Mucosa of stomach (tissue), 1 donor: ENCODE measurements at regions not wholly inside any gene's neighbourhood (a gene's known extent, or its start where the extent isn't known, plus 50 kb on each side); places are given as distances from the start of the nearest gene placed in this dataset.

ENCODE experiments used
- H3K27me3 ChIP-seq: one replicate; pipeline ENCODE4 v1.7.0; 2013; ENCODE audit warnings: mild to moderate bottlenecking, low read length; ENCODE audit not compliant: control insufficient read depth, insufficient read depth
- H3K36me3 ChIP-seq: one replicate; pipeline ENCODE4 v1.7.0; 2013; ENCODE audit warnings: low read length; ENCODE audit not compliant: control insufficient read depth, insufficient read depth
- H3K4me1 ChIP-seq: one replicate; pipeline ENCODE4 v1.7.0; 2013; ENCODE audit warnings: mild to moderate bottlenecking, low read length; ENCODE audit not compliant: control insufficient read depth, insufficient read depth
- H3K4me3 ChIP-seq: one replicate; pipeline ENCODE4 v1.7.0; 2013; ENCODE audit warnings: low read length
- H3K9ac ChIP-seq: one replicate; pipeline ENCODE4 v1.7.0; 2013; ENCODE audit warnings: mild to moderate bottlenecking, low read length, moderate library complexity
- H3K9me3 ChIP-seq: one replicate; pipeline ENCODE4 v1.7.0; 2013; ENCODE audit warnings: mild to moderate bottlenecking, low read length, moderate library complexity; ENCODE audit not compliant: control insufficient read depth
- donor health status: Pancreatic carcinoma.

DNA sequence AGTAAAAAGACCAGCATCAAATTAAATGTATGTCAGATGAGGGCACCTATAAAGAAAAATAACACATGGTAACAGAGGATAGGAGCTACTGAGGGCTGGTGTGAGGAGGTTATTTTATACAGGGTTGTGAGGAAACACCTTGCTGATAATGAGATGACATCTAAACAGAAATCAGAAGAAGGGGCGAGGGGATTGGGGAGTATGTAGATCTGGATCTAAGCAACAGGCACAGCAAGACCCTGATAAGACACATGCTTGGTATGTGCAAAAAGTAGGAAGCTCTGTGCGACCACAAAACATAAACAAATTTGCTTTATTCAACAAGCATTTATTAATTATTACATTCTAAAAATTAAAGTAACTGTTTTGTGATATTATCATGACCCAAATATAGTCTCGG is 295.4 kb downstream of the ZEB2 start:
- no peak overlapping the region for H3K9ac ChIP-seq
- no peaks in the 10 kb centered on the region for H3K36me3 ChIP-seq
- no peaks in the 10 kb centered on the region for H3K27me3 ChIP-seq
- no peaks in the 10 kb centered on the region for H3K9me3 ChIP-seq
- H3K4me3 ChIP-seq, result no peak overlapping the region
- no peaks in the 10 kb centered on the region for H3K4me1 ChIP-seq

DNA sequence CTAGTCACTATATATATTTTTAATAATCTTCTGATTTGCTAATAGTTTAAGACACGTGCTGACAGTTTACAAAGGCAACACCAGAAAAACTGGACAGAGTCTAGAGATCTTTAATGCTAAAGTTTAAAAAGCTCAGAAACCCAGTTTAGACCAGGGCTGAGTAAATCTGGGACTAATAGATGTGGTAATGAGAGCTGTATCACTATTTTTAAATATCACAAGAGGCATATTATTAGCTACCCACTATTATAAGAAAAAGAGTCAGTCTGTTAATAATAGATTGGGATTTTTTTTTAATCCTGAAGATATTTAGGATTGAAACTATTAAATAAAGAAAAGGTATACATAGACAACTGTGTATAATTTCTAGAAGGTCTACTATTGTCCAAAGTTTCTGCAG is 299.9 kb downstream of the ZEB2 start:
- Histone ChIP-seq H3K9ac (no peak overlapping the region), H3K4me3 (no peak overlapping the region), H3K9me3 (no peaks in the 10 kb centered on the region), H3K36me3 (no peaks in the 10 kb centered on the region), H3K4me1 (peaks cover 3% of the 10 kb centered on the region), H3K27me3 (no peaks in the 10 kb centered on the region)

DNA sequence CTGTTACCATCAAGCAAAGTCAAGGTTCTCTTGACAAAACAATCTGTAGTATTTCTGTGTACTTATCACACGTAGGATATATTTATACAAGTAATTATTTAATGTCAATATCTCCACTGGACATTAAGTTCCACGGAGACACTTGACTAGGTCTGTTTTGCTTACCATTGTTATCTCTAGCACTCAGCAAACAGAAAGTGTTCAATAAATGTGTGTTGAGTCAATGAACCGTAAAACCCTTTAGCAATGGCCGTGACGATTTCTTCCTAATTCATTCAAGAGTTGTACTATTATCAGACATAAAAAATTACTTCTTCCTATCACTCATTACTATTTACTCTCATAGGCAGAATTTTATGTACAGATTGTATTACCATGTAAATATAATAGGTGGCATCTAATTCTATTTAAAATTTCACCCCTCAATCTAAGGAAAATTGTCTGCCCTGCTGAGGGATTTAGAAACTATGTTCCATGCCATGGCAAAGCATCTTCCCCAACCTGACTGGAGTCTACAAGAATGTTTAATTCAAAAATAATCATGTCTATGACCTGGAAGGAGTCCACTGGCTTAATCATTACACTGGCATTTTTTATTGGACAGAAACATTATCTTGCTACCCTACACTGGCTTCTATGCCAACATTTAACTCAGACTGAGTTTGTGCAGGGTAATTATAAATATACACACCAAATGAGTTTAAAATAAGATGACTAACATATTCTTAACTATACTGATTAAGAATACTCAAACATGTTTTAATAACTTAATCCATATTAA is 301.9 kb downstream of the ZEB2 start:
- H3K36me3 ChIP-seq, result no peaks in the 10 kb centered on the region
- peaks cover 3% of the 10 kb centered on the region for H3K4me1 ChIP-seq
- H3K9me3 ChIP-seq, result no peaks in the 10 kb centered on the region
- no peaks in the 10 kb centered on the region for H3K27me3 ChIP-seq
- H3K9ac ChIP-seq, result no peak overlapping the region
- no peak overlapping the region for H3K4me3 ChIP-seq

DNA sequence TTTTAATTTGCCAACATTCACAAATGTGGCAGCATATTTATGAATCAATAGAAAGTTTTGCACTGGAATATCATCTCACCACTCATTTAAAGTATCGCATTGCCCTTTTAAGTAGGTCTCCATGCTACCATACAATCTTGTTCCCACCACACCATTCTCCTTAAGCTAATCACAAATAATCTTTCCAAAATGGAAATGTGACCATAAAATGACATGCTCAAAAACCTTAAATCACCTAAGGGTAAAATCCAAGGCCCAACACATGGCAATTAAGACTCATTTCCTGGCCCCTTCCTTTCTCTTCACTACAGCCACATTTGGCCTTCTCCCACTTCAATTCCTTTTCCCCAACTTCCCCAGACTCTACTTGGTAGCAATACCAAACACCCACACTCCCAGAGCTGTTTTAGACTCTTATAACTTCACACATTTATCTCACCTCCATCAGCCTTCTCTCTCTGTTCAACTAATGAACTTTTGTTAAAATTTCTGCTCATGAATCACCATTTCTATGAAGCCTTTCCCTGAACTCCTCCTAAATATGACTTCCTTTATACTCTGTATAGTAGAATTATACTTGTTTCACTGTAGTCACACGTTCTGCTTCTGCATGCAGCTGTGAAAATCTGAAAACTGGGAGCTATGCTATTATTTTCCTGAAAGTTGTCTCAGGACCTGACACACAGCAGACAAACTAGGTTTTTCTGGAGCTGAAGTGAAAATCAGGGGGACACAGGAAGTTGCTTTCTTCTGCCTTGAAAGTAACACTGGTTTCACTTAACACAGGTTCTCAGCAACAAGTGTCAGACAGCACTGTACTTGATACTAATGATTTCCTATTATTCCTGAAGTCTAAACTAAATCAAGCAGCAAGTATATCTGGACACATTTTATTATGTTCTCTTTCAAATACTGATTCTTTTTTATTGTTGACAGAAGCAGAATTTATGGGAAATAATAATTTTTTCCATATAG is 303.9 kb downstream of the ZEB2 start:
- no peaks in the 10 kb centered on the region for H3K27me3 ChIP-seq
- no peak overlapping the region for H3K9ac ChIP-seq
- H3K36me3 ChIP-seq, result no peaks in the 10 kb centered on the region
- H3K9me3 ChIP-seq, result no peaks in the 10 kb centered on the region
- H3K4me1 ChIP-seq, result peaks cover 3% of the 10 kb centered on the region
- no peak overlapping the region for H3K4me3 ChIP-seq

DNA sequence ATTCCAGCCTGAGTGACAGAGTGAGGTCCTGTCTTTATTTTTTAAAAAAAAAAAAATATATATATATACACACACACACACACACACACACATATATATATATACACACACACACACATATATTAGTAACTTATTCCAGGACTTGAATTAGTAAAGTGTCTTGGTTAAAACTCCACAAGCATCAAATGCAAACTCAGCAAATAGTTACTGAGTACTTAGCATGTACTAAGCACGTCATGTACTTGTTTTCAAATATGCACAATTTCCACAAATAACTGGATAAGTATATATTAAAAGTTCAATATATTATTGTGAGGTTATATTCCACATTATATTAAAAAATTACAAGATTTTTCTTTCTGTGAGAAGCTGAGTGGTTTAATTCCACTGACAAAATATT is 304.7 kb downstream of the ZEB2 start:
- no peak overlapping the region for H3K4me3 ChIP-seq
- H3K27me3 ChIP-seq, result no peaks in the 10 kb centered on the region
- H3K9ac ChIP-seq, result no peak overlapping the region
- no peaks in the 10 kb centered on the region for H3K9me3 ChIP-seq
- H3K36me3 ChIP-seq, result no peaks in the 10 kb centered on the region
- H3K4me1 ChIP-seq, result peaks cover 3% of the 10 kb centered on the region

DNA sequence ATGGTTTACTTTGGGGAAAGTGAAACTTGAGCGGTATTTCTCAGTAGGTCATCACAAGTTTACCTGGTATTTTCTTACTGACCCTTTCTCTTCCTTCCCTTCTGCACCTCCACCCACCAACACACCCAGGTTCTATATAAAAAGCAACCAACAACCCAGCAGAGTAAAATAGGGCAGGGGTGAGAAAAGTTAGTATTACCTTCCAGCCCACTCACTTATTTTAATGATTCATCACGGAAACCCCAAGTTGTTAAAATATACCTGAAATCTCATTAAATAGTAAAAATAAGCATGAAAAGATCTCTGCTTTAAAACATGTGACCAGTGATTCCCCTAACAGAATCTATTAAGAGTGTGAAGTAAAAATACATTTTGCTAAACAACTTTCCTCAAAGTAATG is 306.1 kb downstream of the ZEB2 start:
- H3K4me1 ChIP-seq, result peaks cover 3% of the 10 kb centered on the region
- no peaks in the 10 kb centered on the region for H3K27me3 ChIP-seq
- no peak overlapping the region for H3K9ac ChIP-seq
- no peak overlapping the region for H3K4me3 ChIP-seq
- no peaks in the 10 kb centered on the region for H3K9me3 ChIP-seq
- no peaks in the 10 kb centered on the region for H3K36me3 ChIP-seq

DNA sequence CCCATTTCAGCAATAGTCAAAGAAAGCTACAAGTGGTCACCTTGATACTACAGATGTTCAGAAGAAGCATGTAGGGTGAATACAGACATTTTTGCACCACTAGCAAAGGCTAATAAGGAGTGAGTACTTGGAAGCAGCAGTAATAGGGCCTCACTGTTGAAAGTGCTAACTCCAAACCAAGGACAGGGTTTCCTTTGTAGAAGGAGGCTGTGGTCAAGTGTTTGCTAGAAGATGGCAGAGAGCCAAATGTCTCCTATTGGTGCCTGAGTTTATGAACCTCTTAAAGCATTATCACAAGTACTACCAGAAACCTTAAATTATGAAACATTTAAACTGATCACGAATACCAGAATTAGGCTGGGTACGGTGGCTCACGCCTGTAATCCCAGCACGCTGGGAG is 308.1 kb downstream of the ZEB2 start:
- H3K4me3 ChIP-seq, result no peak overlapping the region
- H3K36me3 ChIP-seq, result no peaks in the 10 kb centered on the region
- H3K9ac ChIP-seq, result no peak overlapping the region
- H3K9me3 ChIP-seq, result no peaks in the 10 kb centered on the region
- no peaks in the 10 kb centered on the region for H3K27me3 ChIP-seq
- peaks cover 3% of the 10 kb centered on the region for H3K4me1 ChIP-seq

DNA sequence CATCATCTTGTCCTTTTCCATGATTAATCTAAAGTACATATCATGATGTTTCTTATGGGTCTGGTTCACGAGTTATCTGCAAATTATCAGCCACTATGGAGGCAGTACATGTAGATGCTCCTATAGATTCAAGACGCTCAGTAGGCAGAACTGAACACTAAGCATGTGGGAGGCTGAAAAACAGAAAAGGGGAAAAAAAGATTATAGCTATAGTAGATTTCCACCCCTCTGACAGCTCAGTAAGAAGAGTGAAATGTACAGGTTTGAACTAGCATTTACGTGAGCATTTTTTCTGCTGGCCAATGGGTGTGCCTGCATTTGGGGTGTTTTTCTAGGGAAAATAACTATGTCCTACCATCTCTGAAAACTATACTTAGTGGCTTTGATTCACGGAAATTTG is 308.9 kb downstream of the ZEB2 start:
- H3K9me3 ChIP-seq, result no peaks in the 10 kb centered on the region
- peaks cover under 1% of the 10 kb centered on the region for H3K4me1 ChIP-seq
- no peak overlapping the region for H3K9ac ChIP-seq
- H3K27me3 ChIP-seq, result no peaks in the 10 kb centered on the region
- H3K4me3 ChIP-seq, result no peak overlapping the region
- H3K36me3 ChIP-seq, result no peaks in the 10 kb centered on the region

DNA sequence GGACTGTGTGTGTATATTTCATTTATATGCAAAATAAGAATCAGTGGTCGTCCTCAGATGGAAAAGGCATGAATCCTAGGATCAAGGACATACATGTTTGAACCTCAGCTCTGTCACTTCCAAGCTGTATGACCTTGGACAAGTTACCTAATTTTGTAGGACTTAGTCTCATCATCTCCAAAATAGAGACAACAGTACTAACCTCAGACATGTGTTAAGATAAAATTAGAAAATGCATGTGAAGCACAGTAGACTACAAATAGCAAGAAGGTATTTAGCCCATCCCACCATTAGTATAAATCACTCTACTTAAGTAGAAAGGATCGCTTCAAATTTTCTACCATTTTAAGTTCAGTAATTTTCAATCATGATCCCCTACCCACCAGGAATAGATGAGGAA is 309.8 kb downstream of the ZEB2 start:
- no peaks in the 10 kb centered on the region for H3K4me1 ChIP-seq
- no peak overlapping the region for H3K4me3 ChIP-seq
- no peaks in the 10 kb centered on the region for H3K36me3 ChIP-seq
- no peak overlapping the region for H3K9ac ChIP-seq
- no peaks in the 10 kb centered on the region for H3K9me3 ChIP-seq
- H3K27me3 ChIP-seq, result no peaks in the 10 kb centered on the region

DNA sequence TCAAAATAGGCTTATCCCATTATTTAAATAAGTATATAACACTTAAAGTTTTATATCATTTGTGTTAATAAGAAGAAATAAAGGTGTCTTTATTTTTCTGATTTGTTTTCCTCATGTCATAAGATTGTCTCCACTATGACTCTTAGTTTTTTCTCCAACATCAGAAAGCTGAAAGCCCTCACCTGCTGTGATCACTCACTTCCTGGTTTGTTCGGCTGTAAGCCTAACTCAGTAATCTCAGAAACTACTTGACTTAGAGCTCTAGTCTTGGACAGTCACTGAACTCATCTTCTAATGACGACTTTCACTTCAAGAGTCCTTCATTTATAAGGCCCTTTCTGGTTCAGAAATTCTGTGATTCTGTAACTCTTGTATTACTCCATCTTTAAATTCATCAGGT is 311.0 kb downstream of the ZEB2 start:
- H3K9me3 ChIP-seq, result no peaks in the 10 kb centered on the region
- no peak overlapping the region for H3K4me3 ChIP-seq
- no peaks in the 10 kb centered on the region for H3K27me3 ChIP-seq
- H3K4me1 ChIP-seq, result no peaks in the 10 kb centered on the region
- no peak overlapping the region for H3K9ac ChIP-seq
- H3K36me3 ChIP-seq, result no peaks in the 10 kb centered on the region

DNA sequence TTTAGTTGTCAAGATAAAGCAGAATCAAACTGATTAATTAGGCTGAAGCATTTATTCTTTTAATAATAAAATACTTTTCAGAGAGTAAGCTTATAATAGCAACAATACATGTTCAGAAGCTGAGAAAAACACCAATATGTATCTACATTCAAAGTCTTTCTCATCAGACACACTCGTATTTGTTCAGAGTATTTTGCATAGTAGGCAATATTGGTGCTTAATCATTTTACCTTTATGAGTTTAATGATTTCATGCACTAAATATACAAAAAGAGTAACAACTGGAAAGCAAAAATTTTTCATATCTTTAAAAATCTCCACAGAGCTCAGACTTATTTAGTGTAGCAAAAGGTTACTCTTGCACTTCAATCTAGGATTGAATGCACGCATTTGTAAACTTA is 313.9 kb downstream of the ZEB2 start:
- Histone ChIP-seq H3K27me3 (no peaks in the 10 kb centered on the region), H3K4me3 (no peak overlapping the region), H3K36me3 (no peaks in the 10 kb centered on the region), H3K4me1 (no peaks in the 10 kb centered on the region), H3K9ac (no peak overlapping the region), H3K9me3 (no peaks in the 10 kb centered on the region)

DNA sequence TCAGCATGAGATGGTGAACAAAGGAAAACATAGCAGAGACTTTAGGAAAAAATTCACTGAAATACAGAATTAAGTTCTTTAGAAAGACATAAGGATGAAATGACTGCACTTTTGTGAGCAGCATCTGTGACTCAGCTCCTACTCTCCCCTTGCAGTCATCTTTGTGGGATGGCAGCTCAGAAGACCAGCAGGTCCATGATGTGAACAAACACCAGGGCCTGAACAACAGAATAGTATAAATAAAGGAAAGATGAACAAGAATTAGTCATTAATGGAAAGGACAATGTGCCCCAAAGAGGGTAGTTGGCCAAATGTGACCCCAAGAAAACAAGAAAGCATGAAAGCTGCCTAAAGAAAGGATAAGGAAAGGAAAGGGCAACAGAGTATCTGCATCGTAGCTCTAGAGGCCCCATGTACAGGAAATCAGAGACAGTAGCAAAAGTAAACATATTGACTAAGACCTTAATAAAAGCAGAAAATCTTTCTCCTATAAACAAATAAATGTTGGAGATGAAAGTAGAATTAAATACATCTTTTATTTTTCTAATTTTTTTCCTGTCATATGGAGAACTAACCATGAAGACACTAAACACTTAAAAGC is 318.0 kb downstream of the ZEB2 start:
- H3K4me1 ChIP-seq, result peaks cover 10% of the 10 kb centered on the region
- no peak overlapping the region for H3K4me3 ChIP-seq
- no peak overlapping the region for H3K9ac ChIP-seq
- H3K27me3 ChIP-seq, result no peaks in the 10 kb centered on the region
- no peaks in the 10 kb centered on the region for H3K36me3 ChIP-seq
- no peaks in the 10 kb centered on the region for H3K9me3 ChIP-seq
